Endothelial cell (in vitro differentiated cells): ENCODE measurements at regions not wholly inside any gene's neighbourhood (a gene's known extent, or its start where the extent isn't known, plus 50 kb on each side); places are given as distances from the start of the nearest gene placed in this dataset.

ENCODE experiments used
- DNase-seq: peaks from one replicate; pipeline ENCODE4 v3.0.0; 2021; ENCODE audit warnings: low spot score
- H3K27ac Mint-ChIP-seq: one replicate; pipeline ENCODE4 v1.8.0; 2021; ENCODE audit warnings: mixed read lengths, inconsistent platforms; ENCODE audit not compliant: unreplicated experiment
- H3K27me3 Mint-ChIP-seq: one replicate; pipeline ENCODE4 v1.8.0; 2021; ENCODE audit warnings: mild to moderate bottlenecking, moderate library complexity, mixed read lengths, inconsistent platforms; ENCODE audit not compliant: unreplicated experiment
- H3K36me3 Mint-ChIP-seq: one replicate; pipeline ENCODE4 v1.8.0; 2021; ENCODE audit warnings: mild to moderate bottlenecking, low read depth, mixed read lengths, inconsistent platforms; ENCODE audit not compliant: unreplicated experiment
- H3K4me1 Mint-ChIP-seq: one replicate; pipeline ENCODE4 v1.8.0; 2021; ENCODE audit warnings: mild to moderate bottlenecking, mixed read lengths, inconsistent platforms; ENCODE audit not compliant: unreplicated experiment
- H3K4me3 Mint-ChIP-seq: one replicate; pipeline ENCODE4 v1.8.0; 2021; ENCODE audit warnings: mild to moderate bottlenecking, mixed read lengths, inconsistent platforms; ENCODE audit not compliant: unreplicated experiment
- H3K9me3 Mint-ChIP-seq: one replicate; pipeline ENCODE4 v1.8.0; 2021; ENCODE audit warnings: mixed read lengths, inconsistent platforms; ENCODE audit not compliant: unreplicated experiment
- CTCF ChIP-seq: fragments of 200-600 bp; sonication (generic); IDR thresholded peaks from one replicate; pipeline ENCODE4 v1.5.0; 2021; ENCODE audit warnings: antibody characterized with exemption; ENCODE audit not compliant: unreplicated experiment

GRCh38 chr2:8447610-8448221 is 234.1 kb upstream of the ID2 start:
- no peak for DNase-seq
- no peak overlapping the region for H3K27ac Mint-ChIP-seq
- TF ChIP-seq CTCF: no peak
- no peaks in the 10 kb centered on the region for H3K36me3 Mint-ChIP-seq
- H3K4me3 Mint-ChIP-seq: no peak overlapping the region
- no peaks in the 10 kb centered on the region for H3K9me3 Mint-ChIP-seq
- H3K27me3 Mint-ChIP-seq: peaks cover 1% of the 10 kb centered on the region
- H3K4me1 Mint-ChIP-seq: no peaks in the 10 kb centered on the region

GRCh38 chr2:8448824-8449556 is 232.9 kb upstream of the ID2 start:
- Mint-ChIP-seq H3K4me1 (no peaks in the 10 kb centered on the region), H3K36me3 (no peaks in the 10 kb centered on the region), H3K27ac (no peak overlapping the region), H3K27me3 (peaks cover 3% of the 10 kb centered on the region), H3K9me3 (no peaks in the 10 kb centered on the region), H3K4me3 (no peak overlapping the region)
- no peak for TF ChIP-seq CTCF
- no peak for DNase-seq

- TF ChIP-seq CTCF: no peak
- no peak overlapping the region for H3K27ac Mint-ChIP-seq
- no peaks in the 10 kb centered on the region for H3K9me3 Mint-ChIP-seq
- no peaks in the 10 kb centered on the region for H3K36me3 Mint-ChIP-seq
- peaks cover 2% of the 10 kb centered on the region for H3K27me3 Mint-ChIP-seq
- no peak overlapping the region for H3K4me3 Mint-ChIP-seq
- no peak for DNase-seq
- no peaks in the 10 kb centered on the region for H3K4me1 Mint-ChIP-seq
Observed at GRCh38 chr2:8451273-8451672, 230.6 kb upstream of the ID2 start.

GRCh38 chr2:8452296-8452695 is 229.6 kb upstream of the ID2 start:
- no peak overlapping the region for H3K4me3 Mint-ChIP-seq
- TF ChIP-seq CTCF: no peak
- H3K36me3 Mint-ChIP-seq: no peaks in the 10 kb centered on the region
- no peaks in the 10 kb centered on the region for H3K9me3 Mint-ChIP-seq
- H3K4me1 Mint-ChIP-seq: no peaks in the 10 kb centered on the region
- no peak overlapping the region for H3K27ac Mint-ChIP-seq
- no peak for DNase-seq
- peaks cover 2% of the 10 kb centered on the region for H3K27me3 Mint-ChIP-seq
